ENCODE measurements at regions not wholly inside any gene's neighbourhood (a gene's known extent, or its start where the extent isn't known, plus 50 kb on each side); places are given as distances from the start of the nearest gene placed in this dataset.

GRCh38 chr18:78082816-78083215 is 833.2 kb downstream of the GALR1 start:
- Histone ChIP-seq H3K27me3 (ENCODE audit: low read depth, low read length) (no peaks in the 10 kb centered on the region), H3K27ac (ENCODE audit: low read length) (no peak overlapping the region), H3K4me3 (ENCODE audit: low read depth in 1 of 2, low read length in 2 of 2) (no peak overlapping the region), H3K36me3 (ENCODE audit: control insufficient read depth in 1 of 2, insufficient read depth in 2 of 2, low read length in 2 of 2) (no peaks in the 10 kb centered on the region), H3K9me3 (ENCODE audit: control insufficient read depth in 1 of 2, low read length in 2 of 2) (no peaks in the 10 kb centered on the region), H3K4me1 (ENCODE audit: control insufficient read depth in 1 of 2, insufficient read depth in 2 of 2, low read length in 2 of 2) (no peaks in the 10 kb centered on the region)

GRCh38 chr18:78085241-78086185 is 835.9 kb downstream of the GALR1 start:
- no peaks in the 10 kb centered on the region for H3K36me3 ChIP-seq (ENCODE audit: control insufficient read depth in 1 of 2, insufficient read depth in 2 of 2, low read length in 2 of 2)

GRCh38 chr18:78086931-78087330 is 837.3 kb downstream of the GALR1 start:
- H3K4me1 ChIP-seq (ENCODE audit: control insufficient read depth in 1 of 2, insufficient read depth in 2 of 2, low read length in 2 of 2), result no peaks in the 10 kb centered on the region
- no peaks in the 10 kb centered on the region for H3K9me3 ChIP-seq (ENCODE audit: control insufficient read depth in 1 of 2, low read length in 2 of 2)
- H3K27me3 ChIP-seq (ENCODE audit: low read depth, low read length), result no peaks in the 10 kb centered on the region
- no peaks in the 10 kb centered on the region for H3K36me3 ChIP-seq (ENCODE audit: control insufficient read depth in 1 of 2, insufficient read depth in 2 of 2, low read length in 2 of 2)
- H3K4me3 ChIP-seq (ENCODE audit: low read depth in 1 of 2, low read length in 2 of 2), result no peak overlapping the region
- no peak overlapping the region for H3K27ac ChIP-seq (ENCODE audit: low read length)

More at GRCh38 chr18:78085241-78086185, 835.9 kb downstream of the GALR1 start:
- Histone ChIP-seq H3K27ac (ENCODE audit: low read length) (no peak overlapping the region), H3K9me3 (ENCODE audit: control insufficient read depth in 1 of 2, low read length in 2 of 2) (no peaks in the 10 kb centered on the region), H3K27me3 (ENCODE audit: low read depth, low read length) (no peaks in the 10 kb centered on the region), H3K4me1 (ENCODE audit: control insufficient read depth in 1 of 2, insufficient read depth in 2 of 2, low read length in 2 of 2) (no peaks in the 10 kb centered on the region), H3K4me3 (ENCODE audit: low read depth in 1 of 2, low read length in 2 of 2) (no peak overlapping the region)

- Histone ChIP-seq H3K27ac (ENCODE audit: low read length) (no peak overlapping the region), H3K4me3 (ENCODE audit: low read depth in 1 of 2, low read length in 2 of 2) (no peak overlapping the region), H3K36me3 (ENCODE audit: control insufficient read depth in 1 of 2, insufficient read depth in 2 of 2, low read length in 2 of 2) (no peaks in the 10 kb centered on the region), H3K9me3 (ENCODE audit: control insufficient read depth in 1 of 2, low read length in 2 of 2) (no peaks in the 10 kb centered on the region), H3K4me1 (ENCODE audit: control insufficient read depth in 1 of 2, insufficient read depth in 2 of 2, low read length in 2 of 2) (no peaks in the 10 kb centered on the region), H3K27me3 (ENCODE audit: low read depth, low read length) (no peaks in the 10 kb centered on the region)
These were observed 837.7 kb downstream of the GALR1 start for GRCh38 chr18:78087338-78087737.

GRCh38 chr18:78090584-78090983 is 840.9 kb downstream of the GALR1 start:
- Histone ChIP-seq H3K36me3 (ENCODE audit: control insufficient read depth in 1 of 2, insufficient read depth in 2 of 2, low read length in 2 of 2) (no peaks in the 10 kb centered on the region), H3K27me3 (ENCODE audit: low read depth, low read length) (no peaks in the 10 kb centered on the region), H3K4me3 (ENCODE audit: low read depth in 1 of 2, low read length in 2 of 2) (no peak overlapping the region), H3K9me3 (ENCODE audit: control insufficient read depth in 1 of 2, low read length in 2 of 2) (no peaks in the 10 kb centered on the region), H3K27ac (ENCODE audit: low read length) (no peak overlapping the region), H3K4me1 (ENCODE audit: control insufficient read depth in 1 of 2, insufficient read depth in 2 of 2, low read length in 2 of 2) (no peaks in the 10 kb centered on the region)

GRCh38 chr18:78092901-78093300 is 843.3 kb downstream of the GALR1 start:
- Histone ChIP-seq H3K36me3 (ENCODE audit: control insufficient read depth in 1 of 2, insufficient read depth in 2 of 2, low read length in 2 of 2) (no peaks in the 10 kb centered on the region), H3K27me3 (ENCODE audit: low read depth, low read length) (no peaks in the 10 kb centered on the region), H3K4me1 (ENCODE audit: control insufficient read depth in 1 of 2, insufficient read depth in 2 of 2, low read length in 2 of 2) (no peaks in the 10 kb centered on the region), H3K27ac (ENCODE audit: low read length) (no peak overlapping the region), H3K4me3 (ENCODE audit: low read depth in 1 of 2, low read length in 2 of 2) (no peak overlapping the region), H3K9me3 (ENCODE audit: control insufficient read depth in 1 of 2, low read length in 2 of 2) (no peaks in the 10 kb centered on the region)

GRCh38 chr18:78099979-78100588 is 850.4 kb downstream of the GALR1 start:
- no peak overlapping the region for H3K27ac ChIP-seq (ENCODE audit: low read length)
- H3K9me3 ChIP-seq (ENCODE audit: control insufficient read depth in 1 of 2, low read length in 2 of 2), result no peaks in the 10 kb centered on the region
- no peak overlapping the region for H3K4me3 ChIP-seq (ENCODE audit: low read depth in 1 of 2, low read length in 2 of 2)
- no peaks in the 10 kb centered on the region for H3K4me1 ChIP-seq (ENCODE audit: control insufficient read depth in 1 of 2, insufficient read depth in 2 of 2, low read length in 2 of 2)
- no peaks in the 10 kb centered on the region for H3K27me3 ChIP-seq (ENCODE audit: low read depth, low read length)
- H3K36me3 ChIP-seq (ENCODE audit: control insufficient read depth in 1 of 2, insufficient read depth in 2 of 2, low read length in 2 of 2), result no peaks in the 10 kb centered on the region

- Histone ChIP-seq H3K36me3 (ENCODE audit: control insufficient read depth in 1 of 2, insufficient read depth in 2 of 2, low read length in 2 of 2) (no peaks in the 10 kb centered on the region), H3K27me3 (ENCODE audit: low read depth, low read length) (no peaks in the 10 kb centered on the region), H3K4me3 (ENCODE audit: low read depth in 1 of 2, low read length in 2 of 2) (no peak overlapping the region), H3K4me1 (ENCODE audit: control insufficient read depth in 1 of 2, insufficient read depth in 2 of 2, low read length in 2 of 2) (no peaks in the 10 kb centered on the region), H3K27ac (ENCODE audit: low read length) (no peak overlapping the region), H3K9me3 (ENCODE audit: control insufficient read depth in 1 of 2, low read length in 2 of 2) (no peaks in the 10 kb centered on the region)
These were observed 851.4 kb downstream of the GALR1 start for GRCh38 chr18:78101091-78101490.

- H3K27me3 ChIP-seq (ENCODE audit: low read depth, low read length), result no peaks in the 10 kb centered on the region
- H3K36me3 ChIP-seq (ENCODE audit: control insufficient read depth in 1 of 2, insufficient read depth in 2 of 2, low read length in 2 of 2), result no peaks in the 10 kb centered on the region
- no peak overlapping the region for H3K4me3 ChIP-seq (ENCODE audit: low read depth in 1 of 2, low read length in 2 of 2)
- H3K4me1 ChIP-seq (ENCODE audit: control insufficient read depth in 1 of 2, insufficient read depth in 2 of 2, low read length in 2 of 2), result no peaks in the 10 kb centered on the region
- no peak overlapping the region for H3K27ac ChIP-seq (ENCODE audit: low read length)
- no peaks in the 10 kb centered on the region for H3K9me3 ChIP-seq (ENCODE audit: control insufficient read depth in 1 of 2, low read length in 2 of 2)
These were observed 852.5 kb downstream of the GALR1 start for GRCh38 chr18:78102135-78102534.

GRCh38 chr18:78105611-78106010 is 856.0 kb downstream of the GALR1 start:
- Histone ChIP-seq H3K4me3 (ENCODE audit: low read depth in 1 of 2, low read length in 2 of 2) (no peak overlapping the region), H3K27ac (ENCODE audit: low read length) (no peak overlapping the region), H3K27me3 (ENCODE audit: low read depth, low read length) (no peaks in the 10 kb centered on the region), H3K36me3 (ENCODE audit: control insufficient read depth in 1 of 2, insufficient read depth in 2 of 2, low read length in 2 of 2) (no peaks in the 10 kb centered on the region), H3K9me3 (ENCODE audit: control insufficient read depth in 1 of 2, low read length in 2 of 2) (no peaks in the 10 kb centered on the region), H3K4me1 (ENCODE audit: control insufficient read depth in 1 of 2, insufficient read depth in 2 of 2, low read length in 2 of 2) (no peaks in the 10 kb centered on the region)

GRCh38 chr18:78106946-78107345 is 857.3 kb downstream of the GALR1 start:
- no peaks in the 10 kb centered on the region for H3K27me3 ChIP-seq (ENCODE audit: low read depth, low read length)
- no peaks in the 10 kb centered on the region for H3K4me1 ChIP-seq (ENCODE audit: control insufficient read depth in 1 of 2, insufficient read depth in 2 of 2, low read length in 2 of 2)
- no peak overlapping the region for H3K27ac ChIP-seq (ENCODE audit: low read length)
- no peaks in the 10 kb centered on the region for H3K9me3 ChIP-seq (ENCODE audit: control insufficient read depth in 1 of 2, low read length in 2 of 2)
- H3K4me3 ChIP-seq (ENCODE audit: low read depth in 1 of 2, low read length in 2 of 2), result no peak overlapping the region
- no peaks in the 10 kb centered on the region for H3K36me3 ChIP-seq (ENCODE audit: control insufficient read depth in 1 of 2, insufficient read depth in 2 of 2, low read length in 2 of 2)
